Lower leg skin (tissue), 4 donors: ENCODE measurements at regions not wholly inside any gene's neighbourhood (a gene's known extent, or its start where the extent isn't known, plus 50 kb on each side); places are given as distances from the start of the nearest gene placed in this dataset.

Experiments used
- DNase-seq, 2 donors: peaks; one replicate each; pipeline ENCODE4 v3.0.0-alpha.2; 2019; ENCODE audit warnings: low spot score in 2 of 2
- H3K4me3 ChIP-seq: fragments of 200-600 bp; sonication (generic); 2 replicates; pipeline ENCODE4 v1.5.1; 2017; ENCODE audit warnings: mild to moderate bottlenecking, low read depth; ENCODE audit not compliant: poor library complexity, severe bottlenecking
- POLR2A ChIP-seq, 2 donors: fragments of 450-650 bp; IDR thresholded peaks; one replicate each; pipeline ENCODE4 v1.6.1; 2016 to 2017; ENCODE audit warnings: antibody characterized with exemption in 2 of 2, mild to moderate bottlenecking in 1 of 2, moderate library complexity in 1 of 2
- WGBS, 2 donors: methylation state at CpG; one replicate each; pipeline ENCODE4 v1.1.5; 2018; 5-methylcytosine and 5-hydroxymethylcytosine counted together
- intact Hi-C: fragments of 100-400 bp; cut with DNase I; formaldehyde crosslinking; loops from one replicate; pipeline ENCODE4 v1.15.0; 2023; ENCODE audit warnings: low total_unique reads
- TF ChIP-seq, protein P1 (sequence below), 3 donors: fragments of 450-650 bp; IDR thresholded peaks; one replicate each; pipeline ENCODE4 v1.5.1; 2016; ENCODE audit warnings: antibody characterized with exemption in 3 of 3, mild to moderate bottlenecking in 3 of 3, moderate library complexity in 2 of 3

DNA sequence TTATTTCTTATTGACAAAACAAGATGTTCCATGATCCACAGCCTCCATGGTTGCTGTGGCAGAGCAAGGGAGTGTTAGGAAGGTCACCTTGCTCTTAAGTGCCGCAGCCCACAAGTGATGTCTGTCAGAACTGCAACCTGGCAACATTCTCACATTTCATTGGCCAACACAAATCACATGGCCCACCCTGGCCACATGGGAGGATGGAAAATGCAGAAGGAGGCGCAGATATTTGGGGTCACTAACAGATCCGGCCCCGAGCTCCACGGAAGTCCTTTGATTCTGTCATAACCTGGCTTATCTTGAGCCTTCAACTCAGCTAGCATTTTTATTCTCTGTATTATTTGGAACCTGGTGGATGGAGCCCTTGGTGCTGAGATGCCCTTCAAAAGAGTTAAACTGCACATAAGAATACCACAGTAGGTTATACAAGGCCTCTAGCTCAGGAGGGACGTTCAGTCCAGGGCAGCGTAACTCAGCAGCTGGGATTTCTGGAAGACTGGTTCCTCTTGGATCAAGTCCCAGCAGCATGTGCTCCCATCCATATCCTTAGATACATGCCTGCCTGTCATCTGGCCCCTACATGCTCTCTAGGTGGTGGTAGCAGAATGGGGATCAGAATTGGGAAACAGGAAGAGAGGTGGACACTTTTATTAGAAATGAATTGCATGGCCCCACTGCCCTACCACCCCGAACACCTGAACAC is 508.1 kb downstream of the HAPSTR1 start:
- intact Hi-C loops: no loop called here
- H3K4me3 ChIP-seq: no peak overlapping the region
- DNase-seq: no peak
- WGBS, 2 donors: 84 to 86% methylated on average over 8 of the region's 8 CpGs
- no peak for TF ChIP-seq POLR2A (IDR thresholded peaks at IDR 0.05)
- TF ChIP-seq, protein P1, sequence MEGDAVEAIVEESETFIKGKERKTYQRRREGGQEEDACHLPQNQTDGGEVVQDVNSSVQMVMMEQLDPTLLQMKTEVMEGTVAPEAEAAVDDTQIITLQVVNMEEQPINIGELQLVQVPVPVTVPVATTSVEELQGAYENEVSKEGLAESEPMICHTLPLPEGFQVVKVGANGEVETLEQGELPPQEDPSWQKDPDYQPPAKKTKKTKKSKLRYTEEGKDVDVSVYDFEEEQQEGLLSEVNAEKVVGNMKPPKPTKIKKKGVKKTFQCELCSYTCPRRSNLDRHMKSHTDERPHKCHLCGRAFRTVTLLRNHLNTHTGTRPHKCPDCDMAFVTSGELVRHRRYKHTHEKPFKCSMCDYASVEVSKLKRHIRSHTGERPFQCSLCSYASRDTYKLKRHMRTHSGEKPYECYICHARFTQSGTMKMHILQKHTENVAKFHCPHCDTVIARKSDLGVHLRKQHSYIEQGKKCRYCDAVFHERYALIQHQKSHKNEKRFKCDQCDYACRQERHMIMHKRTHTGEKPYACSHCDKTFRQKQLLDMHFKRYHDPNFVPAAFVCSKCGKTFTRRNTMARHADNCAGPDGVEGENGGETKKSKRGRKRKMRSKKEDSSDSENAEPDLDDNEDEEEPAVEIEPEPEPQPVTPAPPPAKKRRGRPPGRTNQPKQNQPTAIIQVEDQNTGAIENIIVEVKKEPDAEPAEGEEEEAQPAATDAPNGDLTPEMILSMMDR (IDR thresholded peaks at IDR 0.05): no peak

DNA sequence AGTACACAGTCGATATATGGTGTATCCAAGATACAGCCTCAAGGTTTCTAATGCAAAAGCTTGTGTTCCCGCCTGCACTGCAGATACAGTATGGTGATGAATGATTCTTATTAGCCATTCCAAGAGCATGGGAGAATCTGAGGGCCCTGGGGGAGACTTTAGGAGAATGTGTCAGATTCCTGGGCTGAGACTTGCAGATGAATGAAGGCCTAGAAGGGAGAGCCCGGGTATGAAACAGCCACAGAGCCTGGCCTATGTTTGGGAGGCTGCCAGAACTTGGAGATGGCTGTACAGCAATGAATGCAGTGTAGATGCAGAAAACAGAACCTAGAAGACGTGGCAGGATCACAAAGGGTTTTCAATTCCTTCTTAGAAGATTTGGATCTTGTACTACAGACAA is 510.7 kb downstream of the HAPSTR1 start:
- DNase-seq: no peak
- intact Hi-C loops: no loop called here
- TF ChIP-seq, protein P1 (IDR thresholded peaks at IDR 0.05): no peak
- TF ChIP-seq POLR2A (IDR thresholded peaks at IDR 0.05): no peak
- no peak overlapping the region for H3K4me3 ChIP-seq
- 52 to 59% methylated on average over 4 of the region's 4 CpGs for WGBS, 2 donors

DNA sequence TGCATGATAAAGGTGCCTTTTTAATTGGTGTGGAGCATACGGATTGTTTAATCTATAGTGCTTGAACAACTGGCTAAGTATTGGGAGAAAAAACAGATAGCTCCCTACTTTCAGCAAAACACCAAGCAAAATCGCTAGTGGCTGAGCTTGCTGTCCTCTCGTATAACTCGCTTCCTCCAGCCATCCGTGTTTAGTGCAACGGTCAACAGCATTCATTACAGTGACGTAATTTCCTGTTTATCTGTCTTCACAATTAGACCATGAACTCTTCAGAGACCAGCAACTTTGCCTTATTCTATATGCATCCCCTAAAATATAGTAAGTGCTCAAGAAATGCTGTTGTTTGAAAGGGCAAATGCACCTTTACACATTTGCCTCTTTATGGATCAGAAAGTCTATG is 511.9 kb downstream of the HAPSTR1 start:
- WGBS, 2 donors: 69 to 70% methylated on average over 7 of the region's 7 CpGs
- DNase-seq: no peak
- TF ChIP-seq, protein P1 (IDR thresholded peaks at IDR 0.05): no peak
- no peak for TF ChIP-seq POLR2A (IDR thresholded peaks at IDR 0.05)
- H3K4me3 ChIP-seq: no peak overlapping the region
- intact Hi-C loops: no loop called here

DNA sequence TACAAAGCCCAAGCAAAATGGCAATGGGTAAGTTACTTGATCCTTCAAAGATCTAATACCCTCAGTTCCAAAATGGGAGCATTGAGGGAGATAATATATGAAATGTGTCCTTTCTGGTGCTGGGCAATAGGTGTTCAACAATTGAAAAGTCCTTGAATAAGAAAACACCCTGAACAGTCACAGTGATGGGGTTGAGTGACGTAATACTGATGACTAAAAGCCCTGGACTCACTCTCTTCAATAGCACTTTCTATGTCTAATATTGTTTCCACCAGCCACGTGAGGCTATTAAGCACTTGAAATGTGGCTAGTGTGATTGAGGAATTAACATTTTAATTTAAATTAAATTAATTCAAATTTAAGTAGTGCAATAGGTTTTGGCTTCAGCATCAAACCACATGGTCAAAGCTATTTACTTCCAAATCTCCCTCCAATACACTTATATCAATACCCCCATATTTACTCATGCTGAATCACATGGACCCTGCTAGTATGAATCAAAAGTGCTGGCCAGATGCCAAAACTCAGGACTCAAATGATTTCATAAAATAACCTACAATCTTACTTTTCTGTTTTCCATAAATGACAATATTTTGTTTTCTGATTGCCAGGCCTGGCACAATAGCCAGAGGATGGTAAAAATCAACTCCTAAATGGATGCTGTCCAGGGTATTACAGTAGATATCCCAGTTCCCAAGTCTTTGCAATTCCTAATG is 516.2 kb downstream of the HAPSTR1 start:
- WGBS, 2 donors: 82 to 90% methylated on average over 2 of the region's 2 CpGs
- intact Hi-C loops: no loop called here
- TF ChIP-seq, protein P1 (IDR thresholded peaks at IDR 0.05): no peak
- TF ChIP-seq POLR2A (IDR thresholded peaks at IDR 0.05): no peak
- DNase-seq: no peak
- H3K4me3 ChIP-seq: no peak overlapping the region

DNA sequence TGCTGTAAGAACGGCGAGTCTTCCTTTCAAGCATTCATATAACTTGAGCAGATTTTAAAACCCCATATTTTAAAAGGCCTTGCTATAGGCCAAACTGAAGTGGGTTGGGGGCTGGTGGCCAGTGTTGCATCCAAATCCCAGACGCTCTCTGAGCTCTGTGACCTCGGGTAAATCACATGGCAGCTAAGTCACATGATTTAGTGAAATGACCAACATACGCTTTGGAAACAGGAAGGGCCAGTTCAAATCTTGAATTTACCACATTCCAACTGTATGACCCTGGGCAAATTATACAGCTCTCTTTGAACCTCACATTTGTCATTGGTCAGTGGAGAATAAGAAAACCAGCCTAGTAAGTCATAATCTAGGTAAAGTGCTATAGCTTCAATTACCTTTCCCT is 519.3 kb downstream of the HAPSTR1 start:
- intact Hi-C loops: no loop called here
- TF ChIP-seq, protein P1 (IDR thresholded peaks at IDR 0.05): no peak
- TF ChIP-seq POLR2A (IDR thresholded peaks at IDR 0.05): no peak
- 65% methylated on average over 5 of the region's 5 CpGs for WGBS, 2 donors
- no peak overlapping the region for H3K4me3 ChIP-seq
- DNase-seq: no peak
